ENCODE measurements at regions not wholly inside any gene's neighbourhood (a gene's known extent, or its start where the extent isn't known, plus 50 kb on each side); places are given as distances from the start of the nearest gene placed in this dataset.

GRCh38 chr12:61911113-61911512, 349.1 kb upstream of the USP15 start:
- TF ChIP-seq CTCF (IDR thresholded peaks at IDR 0.05): no peak
- no peak for TF ChIP-seq POLR2AphosphoS5 (IDR thresholded peaks at IDR 0.05)
- TF ChIP-seq POLR2A (IDR thresholded peaks at IDR 0.05): no peak

All from prostate gland (tissue), 2 donors.